IPS-NIHi7 (cell line): ENCODE measurements at regions not wholly inside any gene's neighbourhood (a gene's known extent, or its start where the extent isn't known, plus 50 kb on each side); places are given as distances from the start of the nearest gene placed in this dataset.

ENCODE experiments used
- DNase-seq: peaks from one replicate; pipeline ENCODE4 v3.0.0; 2012; ENCODE audit warnings: mixed read lengths; ENCODE audit errors: extremely low spot score

- no peak for DNase-seq
Observed at GRCh38 chr2:188919824-188920223, 54.3 kb upstream of the COL3A1 start.

GRCh38 chr2:188922191-188922590 lies 52.0 kb upstream of the COL3A1 start:
- no peak for DNase-seq
